Left renal pelvis (tissue), 4 donors: ENCODE measurements at regions not wholly inside any gene's neighbourhood (a gene's known extent, or its start where the extent isn't known, plus 50 kb on each side); places are given as distances from the start of the nearest gene placed in this dataset.
"Not testable (repeated sequence)": the region's sequence is repeated elsewhere in the genome, so short reads cannot be mapped to it uniquely, and the experiment has no call there.

Experiments used
- DNase-seq, 4 donors: peaks; one replicate each; pipeline ENCODE4 v3.0.0-alpha.2; 2013; ENCODE audit warnings: low read depth in 4 of 4, low spot score in 3 of 4

DNA sequence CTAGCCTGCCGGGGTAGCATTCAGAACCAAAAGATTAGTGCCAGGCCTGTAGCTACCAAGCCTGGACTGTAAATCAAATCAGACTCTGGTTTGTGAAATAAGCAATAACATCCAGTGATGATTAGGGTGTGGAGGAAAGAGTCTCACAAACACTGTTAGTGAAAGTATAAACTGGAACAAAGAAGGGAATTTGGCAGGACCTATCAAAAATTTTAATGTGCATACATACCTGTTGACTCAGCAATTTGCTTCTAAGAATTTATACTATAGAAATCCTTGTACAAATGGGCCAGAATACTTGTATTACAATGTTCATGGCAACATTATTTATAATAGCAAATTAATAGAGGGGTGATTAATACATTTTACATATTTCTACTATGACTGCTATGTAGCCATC lies 109.8 kb upstream of the WARS2 start:
- DNase-seq: no peak

DNA sequence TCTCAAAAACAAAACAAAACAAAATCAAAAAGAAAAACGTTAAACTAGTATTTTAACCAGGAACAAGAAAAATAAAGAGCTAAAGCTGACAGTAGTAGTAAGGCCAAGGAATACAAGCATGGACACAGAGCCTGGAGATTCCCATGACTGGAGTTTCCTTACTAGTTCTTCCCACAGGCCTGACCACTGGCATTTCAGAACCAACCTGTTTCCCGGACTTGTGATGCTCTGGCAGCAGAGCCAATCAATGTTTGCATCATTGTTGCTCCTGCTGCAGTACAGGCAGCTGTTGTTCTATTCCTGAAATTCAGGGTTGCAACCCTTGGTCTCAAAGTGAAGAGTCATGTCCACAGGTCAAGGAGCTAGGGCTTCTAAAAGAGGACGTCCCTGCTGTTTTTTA lies 111.3 kb upstream of the WARS2 start:
- no peak for DNase-seq

DNA sequence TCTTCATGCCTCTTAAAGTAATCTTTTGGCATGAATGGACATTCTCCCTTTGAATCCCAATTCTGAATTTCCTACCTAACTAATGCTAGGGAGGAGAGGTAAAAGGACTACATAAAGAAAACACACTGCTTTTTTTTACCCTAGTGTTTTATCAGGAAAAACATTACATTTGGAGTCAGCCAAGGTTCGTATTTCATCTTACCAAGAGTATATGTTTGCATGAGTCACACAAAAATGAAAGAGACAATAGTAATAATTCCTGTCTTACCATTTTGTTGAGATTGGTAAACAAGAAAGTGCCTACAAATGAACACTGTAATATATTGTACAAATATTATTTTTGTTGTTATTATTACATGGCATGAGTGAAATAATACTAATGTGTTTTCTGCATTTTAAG lies 112.9 kb upstream of the WARS2 start:
- no peak for DNase-seq

DNA sequence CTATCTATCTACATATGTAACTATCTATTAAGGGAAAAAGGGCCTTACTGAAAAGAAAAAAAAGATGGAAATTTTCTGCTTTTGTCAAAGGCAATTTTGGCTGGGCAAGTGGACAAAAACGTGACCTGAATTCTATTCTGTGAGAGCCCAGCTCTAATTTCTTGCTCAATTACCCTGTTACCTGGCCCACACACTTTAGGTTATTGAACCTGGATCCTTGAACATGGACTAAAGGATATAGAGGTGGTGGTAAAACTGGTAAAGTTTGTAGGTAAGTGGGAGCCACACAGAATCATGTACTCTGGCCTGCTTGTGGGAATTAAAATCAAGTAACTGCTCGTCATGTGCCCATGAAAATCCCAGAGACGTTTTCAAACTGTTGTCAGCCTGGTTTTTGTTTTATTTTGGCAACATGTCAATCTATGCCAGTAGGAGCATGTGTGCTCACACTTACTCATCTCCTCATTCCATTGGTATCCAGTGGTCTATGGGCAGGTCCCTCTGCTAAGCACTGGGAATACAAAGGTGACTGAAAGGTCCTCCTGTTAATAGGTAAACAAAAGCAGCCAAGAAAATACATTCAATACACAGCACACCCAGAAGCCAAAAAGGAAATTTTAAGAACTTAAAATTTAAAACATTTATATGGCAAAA lies 113.7 kb upstream of the WARS2 start:
- DNase-seq: no peak

DNA sequence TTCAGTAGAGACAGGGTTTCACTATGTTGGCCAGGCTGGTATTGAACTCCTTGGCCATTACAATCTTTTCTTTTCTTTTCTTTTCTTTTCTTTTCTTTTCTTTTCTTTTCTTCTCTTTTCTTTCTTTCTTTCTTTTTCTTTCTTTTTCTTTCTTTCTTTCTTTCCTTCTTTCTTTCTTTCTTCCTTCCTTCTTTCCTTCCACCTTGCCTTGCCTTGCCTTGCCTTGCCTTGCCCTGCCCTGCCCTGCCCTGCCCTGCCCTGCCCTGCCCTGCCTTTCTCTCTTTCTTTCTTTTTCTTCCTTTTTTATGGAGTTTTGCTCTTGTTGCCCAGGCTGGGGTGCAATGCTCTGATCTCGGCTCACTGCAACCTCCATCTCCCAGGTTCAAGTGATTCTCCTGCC lies 112.5 kb upstream of the HAO2 start:
- DNase-seq: not testable (repeated sequence)

DNA sequence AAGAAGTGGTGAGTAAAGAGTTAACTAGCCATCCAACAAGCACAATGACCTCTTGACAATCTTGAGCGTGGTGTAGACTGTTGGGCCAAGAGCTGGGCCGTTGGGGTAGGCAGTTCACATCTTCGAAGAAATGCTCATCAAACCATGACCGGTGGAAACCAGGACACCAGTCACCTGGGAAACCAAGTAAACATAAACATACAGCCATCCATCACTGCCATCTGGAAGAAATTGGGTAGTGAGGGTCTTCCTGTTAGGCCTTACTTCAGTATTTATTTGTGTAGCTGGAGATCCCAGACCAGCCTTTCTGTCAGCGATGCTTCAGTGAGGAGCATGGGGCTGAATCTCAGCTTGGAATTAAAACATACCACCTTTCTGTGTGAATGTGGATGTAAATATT lies 108.1 kb upstream of the HAO2 start:
- no peak for DNase-seq

DNA sequence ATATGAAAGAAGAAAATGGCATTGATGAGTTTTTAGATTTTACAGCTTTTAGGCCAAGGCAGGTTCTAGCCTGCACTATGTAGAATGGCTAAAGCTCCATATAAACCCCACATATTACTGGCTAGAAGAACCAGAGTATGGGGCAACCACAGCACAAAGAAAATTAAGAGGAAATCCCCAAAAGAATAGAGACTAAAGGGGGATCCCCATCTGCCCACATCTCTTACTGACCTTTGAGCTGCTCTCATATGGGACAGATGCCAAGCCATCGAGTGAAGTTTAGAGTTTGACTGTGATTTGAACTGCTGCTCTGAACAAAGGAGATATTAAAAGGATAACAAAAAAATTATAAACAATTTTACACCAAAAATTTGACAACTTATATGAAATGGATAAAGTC lies 102.2 kb upstream of the HAO2 start:
- DNase-seq: no peak

DNA sequence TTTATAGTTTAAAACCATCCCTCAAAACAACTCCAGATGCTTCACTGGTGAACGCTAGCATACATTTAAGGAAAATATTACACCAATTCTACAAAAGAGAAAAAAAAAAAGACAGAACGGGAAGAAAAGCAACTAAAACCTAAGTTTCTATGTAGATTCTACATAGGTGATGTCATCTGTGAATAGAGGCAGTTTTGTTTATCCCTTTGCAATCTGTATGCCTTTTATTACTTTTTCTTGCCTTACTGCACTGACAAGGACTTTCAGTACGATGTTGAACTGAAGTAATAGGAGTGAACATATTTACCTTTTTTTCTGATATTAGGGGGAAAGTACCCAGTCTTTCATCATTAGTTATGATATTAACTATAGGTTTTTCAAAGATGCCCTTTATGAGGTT lies 101.7 kb upstream of the HAO2 start:
- no peak for DNase-seq

DNA sequence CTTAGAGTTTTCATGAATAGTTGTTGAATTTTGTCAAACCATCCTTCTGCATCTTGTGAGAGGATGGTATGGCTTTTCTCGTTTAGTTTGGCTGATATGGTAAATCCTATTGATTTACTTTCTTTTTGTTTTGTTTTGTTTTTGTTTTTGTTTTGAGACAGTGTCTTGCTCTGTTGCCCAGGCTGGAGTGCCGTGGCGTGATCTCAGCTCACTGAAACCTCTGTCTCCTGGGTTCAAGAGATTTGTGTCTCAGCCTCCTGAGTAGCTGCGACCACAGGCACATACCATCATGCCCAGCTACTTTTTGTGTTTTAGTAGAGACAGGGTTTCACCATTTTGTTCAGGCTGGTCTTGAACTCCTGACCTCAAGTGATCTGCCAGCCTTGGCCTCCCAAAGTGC lies 101.3 kb upstream of the HAO2 start:
- DNase-seq: not testable (repeated sequence)

DNA sequence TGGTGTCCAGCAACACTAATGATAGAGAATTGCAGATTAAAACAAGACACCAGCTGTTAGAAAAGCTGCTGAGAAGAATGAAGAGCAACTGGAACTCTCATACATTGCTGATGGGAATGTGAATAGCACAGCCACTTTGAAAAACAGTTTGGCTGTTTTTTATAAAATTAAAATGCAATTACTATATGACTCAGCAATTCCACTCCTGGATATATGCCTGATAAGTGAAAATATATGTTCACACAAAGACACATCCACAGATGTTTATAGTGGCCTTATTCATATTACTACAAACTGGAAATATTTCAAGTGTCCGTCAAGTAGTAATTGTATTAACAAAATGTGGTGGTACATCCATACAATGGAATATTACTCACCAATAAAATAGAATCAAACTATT lies 99.7 kb upstream of the HAO2 start:
- no peak for DNase-seq

DNA sequence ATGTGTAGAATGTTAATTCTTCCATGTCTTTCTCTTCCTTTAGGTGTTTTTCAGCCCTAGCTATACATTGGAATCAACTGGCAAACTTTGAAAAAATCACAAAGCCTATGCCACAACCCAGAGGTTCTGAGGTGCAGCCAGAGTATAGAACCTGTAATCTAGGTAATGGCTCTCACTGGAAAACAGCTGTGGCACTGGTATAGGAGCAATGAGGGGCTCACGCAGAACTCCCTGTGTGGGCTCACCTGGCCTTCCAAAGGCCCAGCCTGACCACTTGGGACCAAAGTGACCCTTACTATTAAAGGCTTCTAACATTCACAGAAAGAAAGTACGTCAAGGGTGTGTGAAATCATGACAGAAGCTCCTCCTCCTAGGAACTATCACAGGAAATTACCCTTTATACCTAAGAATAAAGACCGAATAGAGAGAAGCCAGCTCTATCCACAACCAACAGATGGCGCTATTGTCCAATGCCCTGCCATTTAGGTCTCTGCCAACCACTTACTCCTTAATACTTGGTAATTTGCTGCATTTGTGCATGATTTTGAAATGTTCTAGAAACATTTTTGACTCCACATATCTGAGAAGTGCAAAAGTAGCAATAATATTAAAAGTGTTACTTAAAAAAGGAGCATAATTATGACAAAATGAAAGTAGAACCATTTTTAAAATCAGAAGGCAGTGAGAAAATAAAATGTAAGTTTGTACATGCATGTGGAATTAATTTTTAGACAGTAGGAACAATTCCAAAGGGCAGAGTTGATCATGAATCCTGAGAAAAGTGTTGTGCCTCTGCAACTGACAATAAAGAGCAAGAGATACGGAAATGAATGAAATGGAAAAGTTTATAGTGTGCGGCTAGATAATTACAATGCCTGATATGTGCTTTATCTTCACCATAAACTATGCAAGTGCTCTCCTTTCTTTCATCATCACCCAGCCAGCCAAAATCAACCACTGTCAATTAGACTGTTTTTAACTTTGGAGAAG lies 93.1 kb upstream of the HAO2 start:
- no peak for DNase-seq

DNA sequence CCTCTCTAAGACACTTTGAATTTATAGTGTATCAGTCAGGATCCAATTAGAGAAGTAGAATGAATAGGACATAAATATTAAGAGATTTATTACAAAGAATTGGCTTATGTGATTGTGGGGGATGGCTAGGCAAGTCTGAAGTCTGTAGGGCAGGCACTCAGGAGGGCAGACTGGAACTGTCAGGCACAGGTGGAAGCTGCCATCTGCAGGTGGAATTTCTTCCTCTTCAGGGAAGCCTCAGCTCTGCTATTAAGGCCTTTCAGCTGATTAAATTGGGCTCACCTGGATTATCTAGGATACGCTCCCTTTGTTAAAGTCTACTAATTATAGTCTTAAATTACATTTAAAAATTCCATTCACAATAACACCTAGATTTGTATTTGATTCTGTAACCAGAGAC lies 92.0 kb upstream of the HAO2 start:
- DNase-seq: no peak

DNA sequence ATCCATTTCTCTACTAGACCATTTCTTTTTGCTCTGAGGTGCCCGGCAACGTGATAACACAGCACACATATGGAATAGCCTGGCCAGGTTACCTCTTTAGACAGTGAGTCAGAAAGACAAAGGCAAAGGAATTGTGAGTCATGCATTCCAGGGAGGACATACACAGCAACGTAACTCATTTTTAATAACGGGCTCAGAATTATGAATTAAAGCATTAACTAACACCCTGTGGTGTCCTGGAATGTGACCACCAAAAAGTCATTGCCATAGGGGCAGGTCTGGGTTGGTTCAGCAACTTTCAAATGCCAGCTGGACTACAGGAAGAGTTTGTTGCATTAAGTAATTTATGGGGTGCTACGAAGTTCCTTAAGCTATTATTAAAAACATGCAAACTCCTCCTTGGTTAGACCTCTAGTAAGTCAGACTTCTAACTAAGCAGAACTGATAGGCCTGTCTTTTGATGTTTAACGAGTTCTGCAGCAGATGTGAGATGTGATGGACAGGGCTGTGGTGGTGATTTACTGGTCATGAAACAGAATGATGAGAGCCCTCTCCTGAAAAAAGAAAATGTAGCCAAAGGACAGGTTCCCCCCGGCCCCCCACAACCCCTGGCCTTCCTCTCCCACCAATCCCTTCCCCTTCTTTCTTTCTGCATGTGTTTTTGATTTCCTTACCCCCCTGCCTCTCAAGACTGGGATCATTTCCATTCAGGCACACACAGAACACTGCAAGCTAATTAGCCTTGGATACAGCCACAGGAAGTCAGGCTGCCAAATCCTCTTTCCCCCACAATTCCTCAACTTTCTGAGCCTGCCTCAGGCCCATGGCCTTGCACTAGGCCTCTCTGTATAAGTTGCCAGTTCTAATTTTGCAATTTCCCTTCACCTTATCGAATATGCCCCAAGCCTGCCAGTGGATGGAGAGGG lies 88.9 kb upstream of the HAO2 start:
- DNase-seq: no peak

DNA sequence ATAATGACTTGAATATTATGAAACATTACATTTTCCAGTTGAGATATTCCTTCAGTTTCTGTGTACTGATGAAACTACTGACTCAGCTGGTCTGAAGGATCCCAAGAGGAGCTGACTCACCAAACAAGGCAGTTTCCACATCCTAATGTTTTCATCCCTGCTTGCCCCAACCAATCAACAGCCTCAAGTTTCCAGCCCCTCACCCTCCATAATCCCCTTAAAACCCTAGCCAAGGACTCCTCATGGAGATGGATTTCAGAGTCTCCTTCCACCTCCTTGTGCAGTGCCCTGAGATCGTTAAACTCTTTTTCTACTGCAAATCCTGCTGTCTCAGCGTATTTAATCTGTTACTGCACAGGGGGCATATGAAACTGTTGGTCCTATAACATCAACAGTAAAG lies 83.1 kb upstream of the HAO2 start:
- no peak for DNase-seq

DNA sequence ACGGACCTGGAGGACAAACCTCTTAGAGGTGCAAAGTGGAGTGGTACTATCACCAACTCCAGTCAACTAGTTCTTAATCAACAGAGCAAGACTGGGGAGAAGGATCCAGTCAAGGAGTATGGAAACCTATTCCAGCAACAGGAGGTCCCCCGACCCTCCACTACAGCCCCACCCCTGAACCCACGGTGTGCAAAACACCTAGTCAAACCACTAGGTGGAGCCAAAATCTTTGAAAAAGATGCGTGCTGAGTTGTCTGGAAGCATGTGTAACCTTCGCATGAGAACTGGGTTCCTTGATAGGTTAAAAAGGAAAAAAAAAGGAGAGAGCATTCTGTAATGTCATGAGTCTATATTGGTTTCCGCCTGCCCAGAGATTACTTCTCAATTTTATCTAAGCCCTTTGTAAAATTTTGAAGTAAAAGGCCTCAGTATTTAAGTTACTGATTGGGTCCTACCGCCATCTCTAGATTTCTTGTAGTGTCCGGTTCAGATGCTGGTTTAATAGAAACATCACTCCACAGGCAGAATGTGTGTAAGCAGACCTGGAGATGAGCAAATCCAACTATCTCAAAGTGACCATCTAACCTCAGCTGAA lies 81.9 kb upstream of the HAO2 start:
- DNase-seq: peak in 1 of 4 donors; percentile 31

DNA sequence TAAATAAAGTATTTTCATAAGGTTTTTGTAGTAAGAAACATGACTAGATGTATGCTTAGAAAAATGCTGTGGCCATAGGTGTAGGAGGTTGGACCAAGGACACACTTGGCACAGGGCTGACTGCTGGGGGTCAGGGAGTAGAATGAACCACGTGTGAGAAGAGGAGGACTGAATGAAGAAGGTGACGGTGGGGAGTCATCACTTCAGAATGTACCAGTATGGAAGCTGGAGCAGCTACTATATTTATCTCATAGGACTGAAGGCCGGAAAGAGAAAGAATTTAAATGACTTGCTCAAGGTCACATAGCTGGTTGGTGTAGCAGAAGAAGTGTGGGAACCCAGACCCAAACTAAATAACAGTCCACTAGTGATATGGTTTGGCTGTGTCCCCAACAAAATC lies 79.8 kb upstream of the HAO2 start:
- DNase-seq: no peak

DNA sequence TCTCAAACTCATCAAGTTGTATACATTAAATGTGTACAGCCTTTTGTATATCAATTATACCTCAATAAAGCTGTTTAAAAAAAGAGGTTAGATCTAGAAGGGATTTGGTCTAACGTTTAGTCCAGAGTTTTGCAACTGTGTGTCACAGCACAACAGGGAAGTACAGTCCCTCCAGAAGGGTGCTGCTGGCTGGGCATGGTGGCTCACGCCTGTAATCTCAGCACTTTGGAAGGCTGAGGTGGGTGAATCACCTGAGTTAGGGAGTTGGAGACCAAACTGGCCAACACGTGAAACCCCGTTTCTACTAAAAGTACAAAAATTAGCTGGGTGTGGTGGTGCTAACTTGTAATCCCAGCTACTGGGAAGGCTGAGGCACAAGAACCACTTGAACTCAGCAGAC lies 78.3 kb upstream of the HAO2 start:
- DNase-seq: no peak

DNA sequence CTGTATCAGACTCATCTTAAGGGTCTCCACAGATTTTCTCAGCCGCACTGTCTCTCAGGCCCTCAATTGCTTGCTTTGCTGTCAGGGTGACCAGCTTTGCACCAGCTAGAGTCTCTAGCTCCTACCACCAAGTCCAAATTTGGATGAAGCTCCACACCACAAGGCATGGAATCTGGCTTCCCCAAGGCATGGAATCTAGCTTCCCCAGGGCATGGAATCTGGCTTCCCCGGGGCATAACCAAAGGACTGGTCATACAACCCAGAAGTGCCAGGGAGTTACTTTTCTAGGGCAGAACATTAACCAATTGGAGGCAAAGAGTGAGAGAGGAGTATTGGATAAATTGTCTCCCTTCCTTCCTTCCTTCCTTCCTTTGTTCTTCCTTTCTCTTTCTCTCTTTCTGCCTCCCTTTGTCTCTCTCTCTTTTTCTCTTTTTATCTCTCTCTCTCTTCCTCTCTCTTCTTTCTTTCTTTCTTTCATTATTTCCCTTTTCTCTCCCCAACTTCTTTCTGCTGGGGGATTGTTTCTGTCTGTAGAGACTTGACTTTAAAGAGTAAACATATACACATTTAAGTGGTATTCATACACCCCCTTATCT lies 76.9 kb upstream of the HAO2 start:
- no peak for DNase-seq

DNA sequence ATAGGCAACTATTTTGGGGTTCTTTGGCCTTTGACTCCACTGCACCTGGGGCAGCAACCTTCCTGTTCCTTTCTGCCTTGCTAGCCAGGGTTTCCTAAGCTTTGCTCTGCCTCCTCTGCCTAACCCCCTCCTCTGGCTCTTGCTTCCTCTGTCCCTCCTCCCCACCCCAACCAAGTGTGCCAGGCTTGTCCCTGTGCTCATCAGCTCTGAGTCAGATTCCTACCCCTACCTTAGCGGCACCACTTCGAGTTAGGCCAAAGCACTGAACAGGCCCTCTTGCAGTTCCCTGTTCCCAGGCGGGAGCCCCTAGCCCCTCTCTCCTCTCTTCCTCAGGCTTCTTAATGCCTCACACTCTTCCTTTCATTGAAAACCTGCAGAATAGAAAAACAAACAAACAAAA lies 74.8 kb upstream of the HAO2 start:
- no peak for DNase-seq

DNA sequence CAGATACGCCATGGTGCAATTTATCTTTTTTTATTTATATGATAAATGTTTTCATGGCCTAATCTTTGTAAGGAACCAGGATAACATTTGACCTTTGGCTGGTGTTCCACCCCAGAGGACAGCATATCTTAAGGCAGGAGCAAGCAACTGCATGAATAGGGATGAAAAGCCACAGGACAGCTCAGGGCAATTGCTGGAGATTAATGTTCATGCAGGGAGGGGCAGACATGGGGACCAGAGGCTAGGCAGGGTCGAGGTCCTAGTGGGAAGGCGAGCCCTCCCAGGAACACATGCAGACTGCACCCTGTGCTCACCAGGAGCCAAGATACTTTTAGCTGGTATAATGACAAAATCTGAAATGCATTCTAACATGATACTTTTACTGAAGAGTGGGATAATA lies 74.4 kb upstream of the HAO2 start:
- no peak for DNase-seq
